HepG2 (cell line): ENCODE measurements at regions not wholly inside any gene's neighbourhood (a gene's known extent, or its start where the extent isn't known, plus 50 kb on each side); places are given as distances from the start of the nearest gene placed in this dataset.

Source experiments
- RAD21 ChIP-seq: fragments of 450-650 bp; formaldehyde crosslinking; IDR thresholded peaks from 2 replicates; pipeline ENCODE4 v1.5.0; 2020; ENCODE audit warnings: mild to moderate bottlenecking
- ZNF563 ChIP-seq: sonication (generic); formaldehyde crosslinking; IDR thresholded peaks from 2 replicates; pipeline ENCODE4 v1.8.0; 2022; ENCODE audit warnings: mild to moderate bottlenecking, moderate library complexity, missing genetic modification reagents

DNA sequence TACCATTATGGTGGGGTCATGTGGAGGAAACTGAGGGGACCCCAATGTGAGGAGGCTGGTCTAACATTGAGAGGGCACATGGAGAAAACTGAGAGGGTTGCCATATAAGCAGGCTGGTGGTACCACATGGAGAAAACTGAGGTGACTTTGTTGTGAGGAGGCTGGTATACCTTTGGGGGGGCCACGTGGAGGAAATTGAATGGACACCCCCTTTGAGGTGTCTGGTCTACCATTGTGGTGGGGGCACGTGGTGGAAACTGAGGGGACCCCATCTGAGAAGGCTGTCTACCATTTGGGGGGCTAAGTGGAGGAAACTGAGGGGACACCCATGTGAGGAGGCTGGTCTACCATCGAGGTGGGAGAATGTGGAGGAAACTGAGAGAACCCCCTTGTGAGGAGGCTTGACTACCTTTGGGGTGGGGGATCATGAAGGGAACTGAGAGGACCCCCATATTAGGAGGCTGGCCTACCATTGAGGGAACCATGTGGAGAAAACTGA is 163.8 kb downstream of the FBLN2 start:
- no peak for TF ChIP-seq ZNF563 (CRISPR knock-in tag)
- no peak for TF ChIP-seq RAD21
